Right lobe of liver (tissue), 6 donors: ENCODE measurements at regions not wholly inside any gene's neighbourhood (a gene's known extent, or its start where the extent isn't known, plus 50 kb on each side); places are given as distances from the start of the nearest gene placed in this dataset.

ENCODE experiments used
- ATAC-seq, 4 donors: fragments of 200-7000 bp; cut with Tn5 transposase; one replicate each; pipeline ENCODE4 v1.9.1; 2020; ENCODE audit warnings: mild to moderate bottlenecking in 4 of 4, moderate library complexity in 4 of 4
- DNase-seq, 3 donors: peaks; one replicate each; pipeline ENCODE4 v3.0.0-alpha.2; 2020
- H3K27ac ChIP-seq, 3 donors: fragments of 200-600 bp; one replicate each; pipeline ENCODE4 v1.8.0; 2022
- H3K27me3 ChIP-seq, 2 donors: fragments of 200-600 bp; one replicate each; pipeline ENCODE4 v1.8.0; 2022
- H3K36me3 ChIP-seq, 4 donors: fragments of 200-600 bp; sonication (generic) in 1 of 4; one replicate each; pipeline versions ENCODE4 v1.5.1 to v1.8.0; 2017 to 2022; ENCODE audit warnings: control low read depth in 1 of 4
- H3K4me1 ChIP-seq, 4 donors: fragments of 200-600 bp; sonication (generic) in 1 of 4; one replicate each; pipeline versions ENCODE4 v1.5.1 to v1.8.0; 2017 to 2022; ENCODE audit warnings: control low read depth in 1 of 4
- H3K4me3 ChIP-seq, 3 donors: fragments of 200-600 bp; one replicate each; pipeline ENCODE4 v1.8.0; 2022
- H3K9me3 ChIP-seq, 4 donors: fragments of 200-600 bp; sonication (generic) in 1 of 4; one replicate each; pipeline versions ENCODE4 v1.5.1 to v1.8.0; 2017 to 2022; ENCODE audit warnings: control low read depth in 1 of 4
- CTCF ChIP-seq, 4 donors: fragments of 200-600 bp in 3 of 4; fragments of 450-650 bp in 1 of 4; IDR thresholded peaks; one replicate each; pipeline versions ENCODE4 v1.5.1 to v1.8.0; 2016 to 2022; ENCODE audit warnings: antibody characterized with exemption in 4 of 4, mild to moderate bottlenecking in 2 of 4
- POLR2A ChIP-seq: fragments of 450-650 bp; IDR thresholded peaks from one replicate; pipeline ENCODE4 v1.6.1; 2017; ENCODE audit warnings: antibody characterized with exemption, mild to moderate bottlenecking
- WGBS: methylation state at CpG from one replicate; pipeline ENCODE4 v1.1.6; 2018; ENCODE audit warnings: low coverage, low lambda C conversion rate; ENCODE audit not compliant: insufficient coverage; ENCODE audit errors: missing lambda C conversion rate; 5-methylcytosine and 5-hydroxymethylcytosine counted together
- intact Hi-C, 2 donors: fragments of 100-400 bp; cut with DNase I; formaldehyde crosslinking; loops; one replicate each; pipeline versions ENCODE4 v1.11.2 to v1.14.1; 2022
- donor health status: DM: no; HTN: yes; CAD: no.
- donor health status: DM: no; HTN: no; CAD: no.
- donor health status: DM: no; HTN: no; CAD: no.
- donor health status: DM: no; HTN: yes; CAD: no.
- donor health status: DM: no; HTN: yes; CAD: no.

GRCh38 chr2:45205985-45206384 lies 196.7 kb upstream of the SIX2 start:
- no peaks in the 10 kb centered on the region for H3K36me3 ChIP-seq
- TF ChIP-seq POLR2A (no peak), CTCF (IDR thresholded peaks at IDR 0.05) (no peak)
- WGBS, result 95% methylated on average over 5 of the region's 8 CpGs
- H3K9me3 ChIP-seq, result no peaks in the 10 kb centered on the region
- intact Hi-C loops, result no loop called here
- H3K27me3 ChIP-seq, result no peaks in the 10 kb centered on the region
- no peaks in the 10 kb centered on the region for H3K4me1 ChIP-seq
- DNase-seq (no peak), ATAC-seq (no peak)
- no peak overlapping the region for H3K27ac ChIP-seq
- no peak overlapping the region for H3K4me3 ChIP-seq

DNA sequence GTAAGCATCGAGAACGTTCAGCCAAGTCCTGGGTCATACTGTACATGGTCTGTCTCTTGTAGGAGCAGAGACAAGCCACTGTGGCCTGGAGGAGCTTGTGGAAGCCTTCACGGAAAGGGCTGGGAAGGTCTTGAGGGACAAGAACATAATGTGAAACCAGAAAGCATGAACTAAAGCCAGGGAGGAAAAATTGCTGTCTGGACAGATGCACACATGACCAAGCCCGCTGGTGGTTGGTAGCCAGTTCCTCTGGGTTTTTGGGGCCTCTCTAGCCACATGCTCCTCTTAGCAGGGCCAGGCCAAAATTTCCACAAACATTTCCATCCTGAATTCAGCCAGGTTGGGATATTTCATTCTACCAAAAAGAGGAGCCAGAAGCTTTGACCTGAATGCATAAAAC lies 196.2 kb upstream of the SIX2 start:
- no peak overlapping the region for H3K4me3 ChIP-seq
- no peak for DNase-seq
- no peaks in the 10 kb centered on the region for H3K27me3 ChIP-seq
- H3K9me3 ChIP-seq, result no peaks in the 10 kb centered on the region
- no peak for ATAC-seq
- TF ChIP-seq CTCF (IDR thresholded peaks at IDR 0.05) (no peak), POLR2A (no peak)
- intact Hi-C loops, result no loop called here
- no peaks in the 10 kb centered on the region for H3K36me3 ChIP-seq
- H3K27ac ChIP-seq, result no peak overlapping the region
- WGBS, result 98% methylated on average over 4 of the region's 4 CpGs
- H3K4me1 ChIP-seq, result no peaks in the 10 kb centered on the region

DNA sequence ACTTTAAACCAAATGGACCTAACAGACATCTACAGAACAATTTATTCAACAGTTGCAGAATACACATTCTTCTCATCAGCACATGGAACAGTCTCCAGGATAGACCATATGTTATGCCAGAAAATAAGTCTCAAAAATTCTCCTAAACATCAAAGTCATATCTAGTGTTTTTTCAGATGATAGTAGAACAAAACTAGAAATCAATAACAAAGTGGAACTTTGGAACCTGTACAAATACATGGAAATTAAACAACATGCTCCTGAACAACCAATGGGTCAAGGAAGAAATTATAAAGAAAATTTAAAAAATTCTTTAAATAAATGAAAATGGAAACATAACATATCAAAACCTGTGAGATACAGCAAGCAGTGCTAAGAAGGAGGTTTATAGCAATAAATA lies 194.1 kb upstream of the SIX2 start:
- no peak for TF ChIP-seq POLR2A
- no peak for TF ChIP-seq CTCF (IDR thresholded peaks at IDR 0.05)
- intact Hi-C loops, result no loop called here
- DNase-seq, result no peak
- no peaks in the 10 kb centered on the region for H3K9me3 ChIP-seq
- ATAC-seq, result no peak
- no peaks in the 10 kb centered on the region for H3K36me3 ChIP-seq
- H3K4me3 ChIP-seq, result no peak overlapping the region
- no peaks in the 10 kb centered on the region for H3K4me1 ChIP-seq
- H3K27ac ChIP-seq, result no peak overlapping the region
- H3K27me3 ChIP-seq, result no peaks in the 10 kb centered on the region

DNA sequence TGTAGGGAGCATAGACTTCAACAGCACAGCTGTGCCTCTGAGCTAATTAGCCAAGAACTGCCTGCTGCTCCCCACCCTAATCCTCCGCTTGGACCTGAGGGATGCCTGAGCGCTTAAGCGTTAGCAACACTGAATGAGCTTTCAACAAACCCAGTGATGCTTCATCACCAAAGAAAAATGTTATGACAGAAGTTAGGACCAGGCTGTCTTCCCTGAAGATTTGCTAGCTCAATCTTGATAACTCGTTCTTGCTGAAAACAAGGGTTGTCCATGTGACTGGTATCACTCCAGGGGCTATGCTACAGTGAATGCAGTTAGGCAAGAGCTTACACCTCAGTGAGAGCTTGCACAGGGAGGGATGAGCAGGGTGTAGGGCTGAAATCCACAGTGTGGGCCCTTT lies 190.7 kb upstream of the SIX2 start:
- H3K27me3 ChIP-seq, result no peaks in the 10 kb centered on the region
- no peaks in the 10 kb centered on the region for H3K4me1 ChIP-seq
- no peak overlapping the region for H3K27ac ChIP-seq
- ATAC-seq, result no peak
- H3K4me3 ChIP-seq, result no peak overlapping the region
- intact Hi-C loops, result no loop called here
- DNase-seq, result no peak
- H3K9me3 ChIP-seq, result no peaks in the 10 kb centered on the region
- TF ChIP-seq CTCF (IDR thresholded peaks at IDR 0.05), result no peak
- 88% methylated on average over 3 of the region's 4 CpGs for WGBS
- no peaks in the 10 kb centered on the region for H3K36me3 ChIP-seq

DNA sequence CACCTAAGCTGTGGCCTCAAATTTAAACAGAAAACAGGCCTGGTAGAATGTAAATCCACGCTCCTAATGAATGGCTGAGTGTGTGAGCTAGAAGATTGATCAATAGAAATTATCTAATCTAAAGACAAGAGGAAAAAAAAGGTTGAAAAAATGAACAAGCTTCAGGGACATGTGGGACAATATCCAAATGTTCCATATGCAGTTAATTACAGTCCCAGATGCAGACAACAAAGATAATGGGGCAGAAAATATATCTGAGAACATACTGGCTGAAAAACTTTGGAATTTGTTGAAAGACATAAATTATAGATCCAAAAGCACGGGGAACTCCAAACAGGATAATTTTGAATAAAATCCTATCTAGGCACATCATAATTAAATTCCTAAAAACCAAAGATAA lies 186.7 kb upstream of the SIX2 start:
- intact Hi-C loops, result no loop called here

More for the DNA sequence above, 186.7 kb upstream of the SIX2 start:
- ATAC-seq, result no peak
- no peak for TF ChIP-seq POLR2A
- TF ChIP-seq CTCF (IDR thresholded peaks at IDR 0.05), result no peak
- Histone ChIP-seq H3K27me3 (no peaks in the 10 kb centered on the region), H3K36me3 (no peaks in the 10 kb centered on the region), H3K4me1 (no peaks in the 10 kb centered on the region), H3K4me3 (no peak overlapping the region), H3K27ac (no peak overlapping the region), H3K9me3 (no peaks in the 10 kb centered on the region)
- no peak for DNase-seq
- WGBS, result 90% methylated on average over 2 of the region's 2 CpGs
